ENCODE measurements at regions not wholly inside any gene's neighbourhood (a gene's known extent, or its start where the extent isn't known, plus 50 kb on each side); places are given as distances from the start of the nearest gene placed in this dataset.

GRCh38 chr3:110664148-110664547 is 407.5 kb upstream of the NECTIN3 start:
- no peaks in the 10 kb centered on the region for H3K36me3 ChIP-seq (ENCODE audit: control insufficient read depth, insufficient read depth, low read length)
- TF ChIP-seq CTCF (conservative IDR thresholded peaks at IDR 0.05): no peak
- Mint-ChIP-seq H3K36me3 (ENCODE audit: low read depth) (peaks cover 2% of the 10 kb centered on the region), H3K4me3 (no peak overlapping the region), H3K9me3 (peaks cover 20% of the 10 kb centered on the region), H3K27ac (no peak overlapping the region), H3K4me1 (peaks cover 4% of the 10 kb centered on the region), H3K27me3 (ENCODE audit: insufficient read depth) (no peaks in the 10 kb centered on the region)
- no peak for DNase-seq
- H3K4me1 ChIP-seq (ENCODE audit: control insufficient read depth, insufficient read depth, low read length): no peaks in the 10 kb centered on the region
- peaks cover 11% of the 10 kb centered on the region for H3K9me3 ChIP-seq (ENCODE audit: control insufficient read depth, low read length)
- no peak overlapping the region for H3K9ac ChIP-seq (ENCODE audit: extremely low read depth, low read length, poor library complexity, severe bottlenecking)
- no peak overlapping the region for H3K4me3 ChIP-seq (ENCODE audit: low read length)
- no peaks in the 10 kb centered on the region for H3K27me3 ChIP-seq (ENCODE audit: control insufficient read depth, insufficient read depth, low read length, poor library complexity, severe bottlenecking)
- WGBS, 2 experiments (ENCODE audit: insufficient coverage in 1 of 2, insufficient read length in 1 of 2): 100% methylated on average over 1 of the region's 2 CpGs
- no peak overlapping the region for H3K27ac ChIP-seq (ENCODE audit: low read depth, low read length)

- Histone ChIP-seq H3K27ac (ENCODE audit: low read depth, low read length) (no peak overlapping the region), H3K4me3 (ENCODE audit: low read length) (no peak overlapping the region), H3K27me3 (ENCODE audit: control insufficient read depth, insufficient read depth, low read length, poor library complexity, severe bottlenecking) (no peaks in the 10 kb centered on the region), H3K4me1 (ENCODE audit: control insufficient read depth, insufficient read depth, low read length) (no peaks in the 10 kb centered on the region), H3K9me3 (ENCODE audit: control insufficient read depth, low read length) (peaks cover 26% of the 10 kb centered on the region), H3K9ac (ENCODE audit: extremely low read depth, low read length, poor library complexity, severe bottlenecking) (no peak overlapping the region), H3K36me3 (ENCODE audit: control insufficient read depth, insufficient read depth, low read length) (no peaks in the 10 kb centered on the region)
- Mint-ChIP-seq H3K4me1 (peaks cover 4% of the 10 kb centered on the region), H3K27ac (no peak overlapping the region), H3K27me3 (ENCODE audit: insufficient read depth) (no peaks in the 10 kb centered on the region), H3K4me3 (no peak overlapping the region), H3K9me3 (peaks cover 44% of the 10 kb centered on the region), H3K36me3 (ENCODE audit: low read depth) (peaks cover 11% of the 10 kb centered on the region)
- TF ChIP-seq CTCF (conservative IDR thresholded peaks at IDR 0.05): no peak
- no peak for DNase-seq
- 96 to 100% methylated on average over 1 to 2 of the region's 2 CpGs for WGBS, 2 experiments (ENCODE audit: insufficient coverage in 1 of 2, insufficient read length in 1 of 2)
Observed at GRCh38 chr3:110666495-110666894, 405.1 kb upstream of the NECTIN3 start.

GRCh38 chr3:110667216-110667615 is 404.4 kb upstream of the NECTIN3 start:
- Mint-ChIP-seq H3K27me3 (ENCODE audit: insufficient read depth) (no peaks in the 10 kb centered on the region), H3K4me3 (no peak overlapping the region), H3K9me3 (peaks cover 49% of the 10 kb centered on the region), H3K36me3 (ENCODE audit: low read depth) (peaks cover 11% of the 10 kb centered on the region), H3K27ac (no peak overlapping the region), H3K4me1 (peaks cover 3% of the 10 kb centered on the region)
- no peak overlapping the region for H3K9ac ChIP-seq (ENCODE audit: extremely low read depth, low read length, poor library complexity, severe bottlenecking)
- H3K27me3 ChIP-seq (ENCODE audit: control insufficient read depth, insufficient read depth, low read length, poor library complexity, severe bottlenecking): no peaks in the 10 kb centered on the region
- H3K4me1 ChIP-seq (ENCODE audit: control insufficient read depth, insufficient read depth, low read length): no peaks in the 10 kb centered on the region
- H3K9me3 ChIP-seq (ENCODE audit: control insufficient read depth, low read length): peaks cover 26% of the 10 kb centered on the region
- TF ChIP-seq CTCF (conservative IDR thresholded peaks at IDR 0.05): no peak
- H3K36me3 ChIP-seq (ENCODE audit: control insufficient read depth, insufficient read depth, low read length): no peaks in the 10 kb centered on the region
- WGBS, 2 experiments (ENCODE audit: insufficient coverage in 1 of 2, insufficient read length in 1 of 2): 92 to 100% methylated on average over 2 of the region's 2 CpGs
- no peak for DNase-seq
- H3K27ac ChIP-seq (ENCODE audit: low read depth, low read length): no peak overlapping the region
- no peak overlapping the region for H3K4me3 ChIP-seq (ENCODE audit: low read length)

All from endodermal cell (in vitro differentiated cells).